SK-N-SH (cell line): ENCODE measurements at regions not wholly inside any gene's neighbourhood (a gene's known extent, or its start where the extent isn't known, plus 50 kb on each side); places are given as distances from the start of the nearest gene placed in this dataset.

ENCODE experiments used
- CTCF ChIA-PET: fragments of 300-600, 350-600 bp; formaldehyde crosslinking; extraction: SDS; loops from one replicate; lab custom pipeline; 2021; lab: Yijun Ruan, JAX
- POLR2A ChIA-PET: fragments of 350-600 bp; sonication (Branson Sonifier 250); formaldehyde crosslinking; extraction: SDS; loops from one replicate; lab custom pipeline; 2020; ENCODE audit warnings: antibody characterized with exemption, inconsistent platforms; lab: Yijun Ruan, JAX
- DNase-seq: peaks from one replicate; pipeline ENCODE4 v3.0.0; 2012
- H2AFZ ChIP-seq: fragments of 200-600 bp; sonication (generic); 2 replicates; pipeline ENCODE4 v1.8.1; 2016; ENCODE audit warnings: antibody characterized with exemption, mild to moderate bottlenecking, low read depth
- H3F3A ChIP-seq: fragments of 200-600 bp; sonication (generic); replicated peaks from 2 replicates; pipeline ENCODE3; 2016; ENCODE audit warnings: antibody characterized with exemption, mild to moderate bottlenecking; ENCODE audit not compliant: insufficient read depth
- H3K27ac ChIP-seq, 2 experiments: fragments of 200-500 bp in 1 of 2; fragments of 200-600 bp in 1 of 2; sonication (Bioruptor generic) in 1 of 2; sonication (generic), shearing (Covaris generic) in 1 of 2; 2 replicates each; pipeline versions ENCODE4 v1.5.1 to v1.6.1; 2014 to 2016; ENCODE audit warnings: low read depth in 2 of 2, inconsistent platforms in 1 of 2, low read length in 1 of 2, mild to moderate bottlenecking in 1 of 2, mixed read lengths in 1 of 2
- H3K27me3 ChIP-seq: fragments of 200-600 bp; sonication (generic), shearing (Covaris generic); 2 replicates; pipeline ENCODE4 v1.6.1; 2016; ENCODE audit warnings: mixed run types; ENCODE audit not compliant: insufficient read depth
- H3K36me3 ChIP-seq, 2 experiments: fragments of 200-500 bp in 1 of 2; fragments of 200-600 bp in 1 of 2; sonication (Bioruptor generic) in 1 of 2; sonication (generic) in 1 of 2; replicated peaks in 1 of 2; 2 replicates each; pipeline versions ENCODE3 to v1.5.1; 2014 to 2016; ENCODE audit warnings: low read length in 1 of 2, mild to moderate bottlenecking in 1 of 2; ENCODE audit not compliant: insufficient read depth in 2 of 2, control insufficient read depth in 1 of 2
- H3K4me1 ChIP-seq, 2 experiments: fragments of 200-500 bp in 1 of 2; fragments of 200-600 bp in 1 of 2; sonication (Bioruptor generic) in 1 of 2; sonication (generic), shearing (Covaris generic) in 1 of 2; 2 replicates each; pipeline versions ENCODE4 v1.5.1 to v1.6.1; 2014 to 2016; ENCODE audit warnings: low read depth in 1 of 2, low read length in 1 of 2, mixed run types in 1 of 2; ENCODE audit not compliant: insufficient read depth in 2 of 2, control insufficient read depth in 1 of 2
- H3K4me2 ChIP-seq: fragments of 200-600 bp; sonication (generic), shearing (Covaris generic); 2 replicates; pipeline ENCODE4 v1.6.1; 2017; ENCODE audit warnings: mixed run types
- H3K4me3 ChIP-seq, 2 experiments: fragments of 200-500 bp in 1 of 2; fragments of 200-600 bp in 1 of 2; sonication (Bioruptor generic) in 1 of 2; sonication (generic), shearing (Covaris generic) in 1 of 2; 2 replicates each; pipeline versions ENCODE4 v1.5.1 to v1.8.1; 2014 to 2016; ENCODE audit warnings: low read depth in 2 of 2, inconsistent platforms in 1 of 2, low read length in 1 of 2, mild to moderate bottlenecking in 1 of 2, mixed read lengths in 1 of 2, moderate library complexity in 1 of 2
- H3K79me2 ChIP-seq: fragments of 200-600 bp; sonication (generic); 2 replicates; pipeline ENCODE4 v1.8.1; 2017; ENCODE audit warnings: mild to moderate bottlenecking; ENCODE audit not compliant: insufficient read depth
- H3K9ac ChIP-seq: fragments of 200-600 bp; sonication (generic); 2 replicates; pipeline ENCODE4 v1.6.1; 2017; ENCODE audit warnings: mixed run types
- H3K9me2 ChIP-seq: fragments of 200-600 bp; sonication (generic); 2 replicates; pipeline ENCODE4 v1.6.1; 2017; ENCODE audit warnings: mixed run types
- H3K9me3 ChIP-seq: fragments of 200-600 bp; sonication (generic); 2 replicates; pipeline ENCODE4 v1.6.1; 2017; ENCODE audit warnings: mixed run types, mild to moderate bottlenecking, moderate library complexity
- H4K20me1 ChIP-seq: fragments of 200-600 bp; sonication (generic); 2 replicates; pipeline ENCODE4 v1.6.1; 2017; ENCODE audit warnings: mild to moderate bottlenecking, mixed run types; ENCODE audit not compliant: insufficient read depth
- CTCF ChIP-seq: fragments of 200-600 bp; sonication (generic); IDR thresholded peaks from 2 replicates; pipeline ENCODE4 v1.6.1; 2017; ENCODE audit warnings: antibody characterized with exemption, mild to moderate bottlenecking, moderate library complexity
- EZH2phosphoT487 ChIP-seq: fragments of 200-600 bp; sonication (generic); IDR thresholded peaks from 2 replicates; pipeline ENCODE4 v1.6.1; 2017; ENCODE audit warnings: low read depth, mixed run types, mild to moderate bottlenecking, antibody characterized with exemption, moderate library complexity, borderline replicate concordance
- FOSL2 ChIP-seq: IDR thresholded peaks from 2 replicates; pipeline ENCODE4 v1.4.0; 2012; ENCODE audit warnings: low read depth, mild to moderate bottlenecking, moderate library complexity, borderline replicate concordance
- FOXJ3 ChIP-seq: sonication (generic); formaldehyde crosslinking; IDR thresholded peaks from 2 replicates; pipeline ENCODE4 v1.5.1; 2020; ENCODE audit warnings: mild to moderate bottlenecking, missing genetic modification reagents
- GATA2 ChIP-seq: sonication (generic); formaldehyde crosslinking; IDR thresholded peaks from 2 replicates; pipeline ENCODE4 v1.5.0; 2020; ENCODE audit warnings: mild to moderate bottlenecking, missing genetic modification reagents
- JUND ChIP-seq: IDR thresholded peaks from 2 replicates; pipeline ENCODE4 v1.4.0; 2012
- PBX3 ChIP-seq: IDR thresholded peaks from 2 replicates; pipeline ENCODE4; 2012
- RXRA ChIP-seq: IDR thresholded peaks from 2 replicates; pipeline ENCODE4 v1.4.0; 2012; ENCODE audit warnings: low read depth, mild to moderate bottlenecking, borderline replicate concordance
- SIN3A ChIP-seq: IDR thresholded peaks from 2 replicates; pipeline ENCODE4 v1.6.1; 2012; ENCODE audit warnings: low read depth, mild to moderate bottlenecking, low read length, moderate library complexity, borderline replicate concordance
- TCF12 ChIP-seq: IDR thresholded peaks from 2 replicates; pipeline ENCODE4 v1.4.0; 2012
- USF1 ChIP-seq: IDR thresholded peaks from 2 replicates; pipeline ENCODE4 v1.4.0; 2012; ENCODE audit warnings: low read depth, borderline replicate concordance
- USF2 ChIP-seq: fragments of 150-350 bp; IDR thresholded peaks from 2 replicates; pipeline ENCODE4 v1.6.1; 2017; ENCODE audit warnings: antibody characterized with exemption, low read length, low read depth, borderline replicate concordance
- WGBS: methylation state at CpG from one replicate; pipeline ENCODE4 v1.1.6; 2017; ENCODE audit warnings: low lambda C conversion rate; 5-methylcytosine and 5-hydroxymethylcytosine counted together
- TF ChIP-seq, protein P1 (sequence below): IDR thresholded peaks from 2 replicates; pipeline ENCODE4 v1.4.0; 2012; ENCODE audit warnings: low read depth, borderline replicate concordance

DNA sequence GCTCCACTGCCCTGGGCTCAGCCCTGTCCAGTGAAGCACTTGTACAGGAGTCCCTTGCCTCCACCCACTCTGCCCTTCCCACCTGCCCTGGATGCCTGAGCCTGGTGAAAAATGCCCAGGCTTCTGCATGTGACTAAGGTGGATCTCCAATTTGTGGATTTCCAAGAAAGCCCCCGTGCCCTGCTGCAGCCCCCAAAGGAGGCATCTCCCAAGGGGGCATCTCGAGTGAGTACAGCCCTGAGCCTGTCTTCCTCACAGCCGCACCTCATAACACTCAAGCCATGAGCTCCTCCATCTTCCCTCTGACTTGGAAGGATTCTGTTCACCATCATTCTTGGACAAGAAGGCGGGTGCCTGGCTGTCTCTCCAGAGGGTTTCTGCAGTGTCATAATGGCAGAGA lies 158.0 kb upstream of the PPP1R26 start (continued):
- TF ChIP-seq USF1: no peak
- no peak for TF ChIP-seq USF2
- TF ChIP-seq EZH2phosphoT487: no peak
- TF ChIP-seq, protein P1, sequence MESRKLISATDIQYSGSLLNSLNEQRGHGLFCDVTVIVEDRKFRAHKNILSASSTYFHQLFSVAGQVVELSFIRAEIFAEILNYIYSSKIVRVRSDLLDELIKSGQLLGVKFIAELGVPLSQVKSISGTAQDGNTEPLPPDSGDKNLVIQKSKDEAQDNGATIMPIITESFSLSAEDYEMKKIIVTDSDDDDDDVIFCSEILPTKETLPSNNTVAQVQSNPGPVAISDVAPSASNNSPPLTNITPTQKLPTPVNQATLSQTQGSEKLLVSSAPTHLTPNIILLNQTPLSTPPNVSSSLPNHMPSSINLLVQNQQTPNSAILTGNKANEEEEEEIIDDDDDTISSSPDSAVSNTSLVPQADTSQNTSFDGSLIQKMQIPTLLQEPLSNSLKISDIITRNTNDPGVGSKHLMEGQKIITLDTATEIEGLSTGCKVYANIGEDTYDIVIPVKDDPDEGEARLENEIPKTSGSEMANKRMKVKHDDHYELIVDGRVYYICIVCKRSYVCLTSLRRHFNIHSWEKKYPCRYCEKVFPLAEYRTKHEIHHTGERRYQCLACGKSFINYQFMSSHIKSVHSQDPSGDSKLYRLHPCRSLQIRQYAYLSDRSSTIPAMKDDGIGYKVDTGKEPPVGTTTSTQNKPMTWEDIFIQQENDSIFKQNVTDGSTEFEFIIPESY: no peak

DNA sequence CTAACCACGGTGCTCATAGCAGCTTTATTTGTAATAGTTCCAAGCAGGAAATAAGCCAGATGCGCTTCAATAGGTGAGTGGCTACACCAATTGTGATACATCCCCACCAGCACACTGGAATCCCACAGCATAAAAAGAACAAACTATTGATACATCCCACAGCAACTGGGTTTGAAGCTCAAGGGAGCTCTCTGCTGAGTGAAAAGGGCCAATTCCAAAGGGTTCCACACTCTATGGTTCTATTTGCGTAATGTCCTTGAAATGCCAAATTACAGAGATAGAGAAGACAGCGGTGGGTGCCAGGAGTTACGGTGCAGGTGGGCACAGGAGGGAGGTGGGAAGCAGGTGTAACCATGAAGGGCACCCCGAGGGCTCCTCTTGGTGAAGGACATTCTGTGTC lies 155.3 kb upstream of the PPP1R26 start:
- CTCF ChIA-PET: no interaction called here
- WGBS: 29% methylated on average over 6 of the region's 6 CpGs

More for the DNA sequence above, 155.3 kb upstream of the PPP1R26 start:
- H3K4me2 ChIP-seq: no peak overlapping the region
- no peaks in the 10 kb centered on the region for H3K9me3 ChIP-seq
- no peaks in the 10 kb centered on the region for H3K79me2 ChIP-seq
- DNase-seq: no peak
- peaks cover 0 to 11% of the 10 kb centered on the region in 2 experiments; a peak in 1 of 4 replicates for H3K4me1 ChIP-seq
- H4K20me1 ChIP-seq: no peaks in the 10 kb centered on the region
- no peak overlapping the region for H3K4me3 ChIP-seq
- H3K27me3 ChIP-seq: no peaks in the 10 kb centered on the region
- no peak overlapping the region for H2AFZ ChIP-seq
- H3F3A ChIP-seq: no peaks in the 10 kb centered on the region
- H3K9me2 ChIP-seq: no peaks in the 10 kb centered on the region
- TF ChIP-seq FOXJ3 (CRISPR knock-in tag) (no peak), CTCF (no peak), FOSL2 (no peak), RXRA (no peak), JUND (no peak), SIN3A (no peak), TCF12 (no peak), USF2 (no peak), GATA2 (CRISPR knock-in tag) (no peak), PBX3 (no peak)
- TF ChIP-seq, protein P1: no peak
- H3K9ac ChIP-seq: no peak overlapping the region
- POLR2A ChIA-PET: no interaction called here
- H3K36me3 ChIP-seq: no peaks in the 10 kb centered on the region
- no peak overlapping the region for H3K27ac ChIP-seq
